K562 (cell line): ENCODE measurements at regions not wholly inside any gene's neighbourhood (a gene's known extent, or its start where the extent isn't known, plus 50 kb on each side); places are given as distances from the start of the nearest gene placed in this dataset.

Source experiments
- CREB1 ChIP-seq, 2 experiments: sonication (generic) in 1 of 2; formaldehyde crosslinking in 1 of 2; IDR thresholded peaks; 2 replicates each; pipeline versions ENCODE4 v1.6.1 to v1.8.0; 2012 to 2022; ENCODE audit warnings: inconsistent platforms in 1 of 2, mild to moderate bottlenecking in 1 of 2, missing genetic modification reagents in 1 of 2, moderate library complexity in 1 of 2
- EP400 ChIP-seq: fragments of 450-650 bp; IDR thresholded peaks from 2 replicates; pipeline ENCODE4 v1.6.1; 2017; ENCODE audit warnings: antibody characterized with exemption, mild to moderate bottlenecking, moderate library complexity
- FOXK1 ChIP-seq: sonication (generic); formaldehyde crosslinking; IDR thresholded peaks from 2 replicates; pipeline ENCODE4 v1.8.0; 2022; ENCODE audit warnings: missing genetic modification reagents, mild to moderate bottlenecking, borderline replicate concordance
- KDM1A ChIP-seq, 2 experiments: fragments of 450-650 bp; IDR thresholded peaks; 2 replicates each; pipeline ENCODE4 v1.6.1; 2016; ENCODE audit warnings: mild to moderate bottlenecking in 2 of 2
- MTA2 ChIP-seq: fragments of 450-650 bp; IDR thresholded peaks from 2 replicates; pipeline ENCODE4 v1.6.1; 2016; ENCODE audit warnings: low read depth
- POLR2AphosphoS2 ChIP-seq: IDR thresholded peaks from 2 replicates; pipeline ENCODE4 v1.6.1; 2012; ENCODE audit warnings: low read length, improper control_type of control experiment
- SMAD1 ChIP-seq: fragments of 150-350 bp; IDR thresholded peaks from 2 replicates; pipeline ENCODE4 v1.6.1; 2014; ENCODE audit warnings: low read length, low read depth; ENCODE audit not compliant: partially characterized antibody
- SNIP1 ChIP-seq: fragments of 450-650 bp; IDR thresholded peaks from 2 replicates; pipeline ENCODE4 v1.7.1; 2017; ENCODE audit warnings: low read depth, mild to moderate bottlenecking
- TEAD1 ChIP-seq, 2 experiments: fragments of 450-650 bp in 1 of 2; sonication (generic) in 1 of 2; formaldehyde crosslinking; IDR thresholded peaks; 2 replicates each; pipeline versions ENCODE4 v1.4.0 to v1.8.0; 2020 to 2022; ENCODE audit warnings: mild to moderate bottlenecking in 2 of 2, missing genetic modification reagents in 1 of 2
- TOE1 ChIP-seq, 2 experiments: fragments of 450-650 bp in 1 of 2; sonication (generic) in 1 of 2; formaldehyde crosslinking in 1 of 2; IDR thresholded peaks; 2 replicates each; pipeline versions ENCODE4 v1.7.1 to v1.8.0; 2016 to 2022; ENCODE audit warnings: borderline replicate concordance in 2 of 2, mild to moderate bottlenecking in 2 of 2, antibody characterized with exemption in 1 of 2, inconsistent platforms in 1 of 2, low read depth in 1 of 2, missing genetic modification reagents in 1 of 2, moderate library complexity in 1 of 2
- ZNF232 ChIP-seq: sonication (generic); formaldehyde crosslinking; IDR thresholded peaks from 2 replicates; pipeline ENCODE4 v1.8.0; 2022; ENCODE audit warnings: mild to moderate bottlenecking, missing genetic modification reagents
- TF ChIP-seq, protein P1 (sequence below), 3 experiments: fragments of 200-800 bp in 1 of 3; fragments of 250-450 bp in 1 of 3; fragments of 450-650 bp in 1 of 3; sonication (Bioruptor Pico) in 1 of 3; sonication (Bioruptor generic) in 1 of 3; formaldehyde crosslinking in 1 of 3; IDR thresholded peaks; 2 replicates each; pipeline versions ENCODE4 v1.6.1 to v1.8.0; 2016 to 2022; ENCODE audit warnings: mild to moderate bottlenecking in 2 of 3, missing genetic modification characterization in 2 of 3, missing compliant biosample characterization in 1 of 3, moderate library complexity in 1 of 3
- TF ChIP-seq, protein P2 (sequence below): IDR thresholded peaks from 3 replicates; pipeline ENCODE4 v1.6.1; 2011; ENCODE audit warnings: borderline replicate concordance, mild to moderate bottlenecking; ENCODE audit not compliant: insufficient read length, insufficient read depth
- TF ChIP-seq, protein P3 (sequence below): sonication (generic); formaldehyde crosslinking; IDR thresholded peaks from 2 replicates; pipeline ENCODE4 v1.8.0; 2022; ENCODE audit warnings: missing genetic modification reagents, mild to moderate bottlenecking, borderline replicate concordance
- TF ChIP-seq, protein P4 (sequence below): fragments of 250-450 bp; sonication (Bioruptor Pico); IDR thresholded peaks from 2 replicates; pipeline ENCODE4 v1.4.0; 2020; ENCODE audit warnings: mild to moderate bottlenecking
- TF ChIP-seq, protein P5 (sequence below): IDR thresholded peaks from 2 replicates; pipeline ENCODE4 v1.6.1; 2011; ENCODE audit not compliant: insufficient read length; ENCODE audit errors: extremely low read depth

DNA sequence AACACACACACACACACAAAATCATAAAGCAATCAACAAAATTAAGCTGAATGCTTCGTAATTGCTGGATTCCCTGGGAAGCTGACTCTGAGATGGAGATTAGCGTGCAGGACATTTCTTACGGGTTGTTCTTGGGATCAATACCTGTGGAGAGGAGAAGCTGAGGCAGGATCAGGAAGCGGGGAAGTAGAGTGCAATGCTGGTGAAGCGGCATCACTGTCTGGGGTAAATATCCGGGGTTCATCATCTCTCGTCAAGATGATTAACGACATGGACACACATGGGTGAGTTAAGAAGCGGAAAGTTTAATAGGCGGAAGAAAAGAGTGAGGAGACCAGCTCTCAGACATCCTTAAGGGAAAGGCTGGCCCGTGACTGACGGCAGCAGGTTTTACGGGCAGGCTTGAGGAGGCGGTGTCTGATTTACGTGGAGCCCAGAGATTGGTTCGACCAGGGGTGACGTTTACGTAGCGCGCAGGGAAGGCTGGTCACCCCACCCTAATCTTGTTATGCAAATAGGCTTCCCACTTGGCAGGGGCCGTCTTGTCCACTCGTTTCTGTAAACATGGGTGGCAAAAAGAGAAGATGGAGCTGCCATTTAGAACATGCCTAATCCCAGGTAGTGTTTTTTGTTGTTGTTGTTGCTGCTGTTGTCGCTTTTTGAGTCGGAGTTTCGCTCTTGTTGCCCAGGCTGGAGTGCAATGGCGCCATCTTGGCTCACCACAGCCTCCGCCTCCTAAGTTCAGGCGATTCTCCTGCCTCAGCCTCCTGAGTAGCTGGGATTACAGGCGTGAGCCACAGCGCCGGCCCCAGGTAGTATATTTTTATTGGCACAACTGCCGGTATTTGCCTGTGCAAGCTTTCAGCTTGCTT is 135.6 kb upstream of the KCNJ15 start (continued):
- TF ChIP-seq TOE1 (IDR thresholded peaks at IDR 0.05; ENCODE audit: borderline replicate concordance) (no peak), TOE1 (CRISPR knock-in tag; IDR thresholded peaks at IDR 0.05; ENCODE audit: borderline replicate concordance, low read depth) (no peak), SMAD1 (peak; percentile 60), TEAD1 (CRISPR knock-in tag; IDR thresholded peaks at IDR 0.05) (peak in 1 of 2 experiments; percentile 57; a peak in 1 of 4 replicates), POLR2AphosphoS2 (peak; percentile 93; the same call in 1 of the 2 replicates), MTA2 (peak; percentile 23; the same call in 1 of the 2 replicates), SNIP1 (no peak), ZNF232 (0 out of 2 replicates have a peak, but pooled peaks have one; percentile 57), CREB1 (IDR thresholded peaks at IDR 0.05) (peak; percentile 93), CREB1 (CRISPR knock-in tag; IDR thresholded peaks at IDR 0.05) (peak; percentile 90), EP400 (peak; percentile 94), FOXK1 (CRISPR knock-in tag) (no peak; the same call in 1 of the 2 replicates), KDM1A (IDR thresholded peaks at IDR 0.05) (peak in 1 of 2 experiments; percentile 55; a peak in 3 of 4 replicates)
- TF ChIP-seq, protein P1, sequence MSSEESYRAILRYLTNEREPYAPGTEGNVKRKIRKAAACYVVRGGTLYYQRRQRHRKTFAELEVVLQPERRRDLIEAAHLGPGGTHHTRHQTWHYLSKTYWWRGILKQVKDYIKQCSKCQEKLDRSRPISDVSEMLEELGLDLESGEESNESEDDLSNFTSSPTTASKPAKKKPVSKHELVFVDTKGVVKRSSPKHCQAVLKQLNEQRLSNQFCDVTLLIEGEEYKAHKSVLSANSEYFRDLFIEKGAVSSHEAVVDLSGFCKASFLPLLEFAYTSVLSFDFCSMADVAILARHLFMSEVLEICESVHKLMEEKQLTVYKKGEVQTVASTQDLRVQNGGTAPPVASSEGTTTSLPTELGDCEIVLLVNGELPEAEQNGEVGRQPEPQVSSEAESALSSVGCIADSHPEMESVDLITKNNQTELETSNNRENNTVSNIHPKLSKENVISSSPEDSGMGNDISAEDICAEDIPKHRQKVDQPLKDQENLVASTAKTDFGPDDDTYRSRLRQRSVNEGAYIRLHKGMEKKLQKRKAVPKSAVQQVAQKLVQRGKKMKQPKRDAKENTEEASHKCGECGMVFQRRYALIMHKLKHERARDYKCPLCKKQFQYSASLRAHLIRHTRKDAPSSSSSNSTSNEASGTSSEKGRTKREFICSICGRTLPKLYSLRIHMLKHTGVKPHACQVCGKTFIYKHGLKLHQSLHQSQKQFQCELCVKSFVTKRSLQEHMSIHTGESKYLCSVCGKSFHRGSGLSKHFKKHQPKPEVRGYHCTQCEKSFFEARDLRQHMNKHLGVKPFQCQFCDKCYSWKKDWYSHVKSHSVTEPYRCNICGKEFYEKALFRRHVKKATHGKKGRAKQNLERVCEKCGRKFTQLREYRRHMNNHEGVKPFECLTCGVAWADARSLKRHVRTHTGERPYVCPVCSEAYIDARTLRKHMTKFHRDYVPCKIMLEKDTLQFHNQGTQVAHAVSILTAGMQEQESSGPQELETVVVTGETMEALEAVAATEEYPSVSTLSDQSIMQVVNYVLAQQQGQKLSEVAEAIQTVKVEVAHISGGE (CRISPR knock-in tag; IDR thresholded peaks at IDR 0.05), result peak in 1 of 3 experiments; percentile 70; a peak in 2 of 6 replicates
- TF ChIP-seq, protein P2, sequence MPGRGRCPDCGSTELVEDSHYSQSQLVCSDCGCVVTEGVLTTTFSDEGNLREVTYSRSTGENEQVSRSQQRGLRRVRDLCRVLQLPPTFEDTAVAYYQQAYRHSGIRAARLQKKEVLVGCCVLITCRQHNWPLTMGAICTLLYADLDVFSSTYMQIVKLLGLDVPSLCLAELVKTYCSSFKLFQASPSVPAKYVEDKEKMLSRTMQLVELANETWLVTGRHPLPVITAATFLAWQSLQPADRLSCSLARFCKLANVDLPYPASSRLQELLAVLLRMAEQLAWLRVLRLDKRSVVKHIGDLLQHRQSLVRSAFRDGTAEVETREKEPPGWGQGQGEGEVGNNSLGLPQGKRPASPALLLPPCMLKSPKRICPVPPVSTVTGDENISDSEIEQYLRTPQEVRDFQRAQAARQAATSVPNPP, result no peak
- TF ChIP-seq, protein P3, sequence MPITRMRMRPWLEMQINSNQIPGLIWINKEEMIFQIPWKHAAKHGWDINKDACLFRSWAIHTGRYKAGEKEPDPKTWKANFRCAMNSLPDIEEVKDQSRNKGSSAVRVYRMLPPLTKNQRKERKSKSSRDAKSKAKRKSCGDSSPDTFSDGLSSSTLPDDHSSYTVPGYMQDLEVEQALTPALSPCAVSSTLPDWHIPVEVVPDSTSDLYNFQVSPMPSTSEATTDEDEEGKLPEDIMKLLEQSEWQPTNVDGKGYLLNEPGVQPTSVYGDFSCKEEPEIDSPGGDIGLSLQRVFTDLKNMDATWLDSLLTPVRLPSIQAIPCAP (CRISPR knock-in tag), result peak; percentile 50; the same call in 1 of the 2 replicates
- TF ChIP-seq, protein P4, sequence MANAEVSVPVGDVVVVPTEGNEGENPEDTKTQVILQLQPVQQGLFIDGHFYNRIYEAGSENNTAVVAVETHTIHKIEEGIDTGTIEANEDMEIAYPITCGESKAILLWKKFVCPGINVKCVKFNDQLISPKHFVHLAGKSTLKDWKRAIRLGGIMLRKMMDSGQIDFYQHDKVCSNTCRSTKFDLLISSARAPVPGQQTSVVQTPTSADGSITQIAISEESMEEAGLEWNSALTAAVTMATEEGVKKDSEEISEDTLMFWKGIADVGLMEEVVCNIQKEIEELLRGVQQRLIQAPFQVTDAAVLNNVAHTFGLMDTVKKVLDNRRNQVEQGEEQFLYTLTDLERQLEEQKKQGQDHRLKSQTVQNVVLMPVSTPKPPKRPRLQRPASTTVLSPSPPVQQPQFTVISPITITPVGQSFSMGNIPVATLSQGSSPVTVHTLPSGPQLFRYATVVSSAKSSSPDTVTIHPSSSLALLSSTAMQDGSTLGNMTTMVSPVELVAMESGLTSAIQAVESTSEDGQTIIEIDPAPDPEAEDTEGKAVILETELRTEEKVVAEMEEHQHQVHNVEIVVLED (CRISPR knock-in tag), result peak; percentile 45
- TF ChIP-seq, protein P5, sequence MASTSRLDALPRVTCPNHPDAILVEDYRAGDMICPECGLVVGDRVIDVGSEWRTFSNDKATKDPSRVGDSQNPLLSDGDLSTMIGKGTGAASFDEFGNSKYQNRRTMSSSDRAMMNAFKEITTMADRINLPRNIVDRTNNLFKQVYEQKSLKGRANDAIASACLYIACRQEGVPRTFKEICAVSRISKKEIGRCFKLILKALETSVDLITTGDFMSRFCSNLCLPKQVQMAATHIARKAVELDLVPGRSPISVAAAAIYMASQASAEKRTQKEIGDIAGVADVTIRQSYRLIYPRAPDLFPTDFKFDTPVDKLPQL, result peak; percentile 66
